Aorta (tissue), 5 donors: ENCODE measurements at regions not wholly inside any gene's neighbourhood (a gene's known extent, or its start where the extent isn't known, plus 50 kb on each side); places are given as distances from the start of the nearest gene placed in this dataset.

ENCODE experiments used
- ATAC-seq: fragments of 200-7000 bp; cut with Tn5 transposase; one replicate; pipeline ENCODE4 v1.9.1; 2022; ENCODE audit warnings: moderate library complexity; ENCODE audit not compliant: low FRiP score
- DNase-seq, 2 donors: peaks; one replicate each; pipeline ENCODE4 v3.0.0-alpha.2; 2020
- H3K27ac ChIP-seq, 2 donors: one replicate each; pipeline ENCODE4 v1.5.1; 2013; ENCODE audit warnings: low read length in 2 of 2, mild to moderate bottlenecking in 2 of 2, moderate library complexity in 2 of 2, control low read depth in 1 of 2, inconsistent platforms in 1 of 2, low read depth in 1 of 2
- H3K27me3 ChIP-seq, 2 donors: one replicate each; pipeline ENCODE4 v1.6.1; 2013; ENCODE audit warnings: control low read depth in 1 of 2, low read length in 1 of 2, mild to moderate bottlenecking in 1 of 2, moderate library complexity in 1 of 2; ENCODE audit not compliant: insufficient read depth in 2 of 2, control insufficient read depth in 1 of 2
- H3K36me3 ChIP-seq, 2 donors: one replicate each; pipeline ENCODE4 v1.6.1; 2013; ENCODE audit warnings: control low read depth in 1 of 2, low read length in 1 of 2, mild to moderate bottlenecking in 1 of 2; ENCODE audit not compliant: insufficient read depth in 2 of 2, control insufficient read depth in 1 of 2
- H3K4me1 ChIP-seq, 2 donors: one replicate each; pipeline ENCODE4 v1.6.1; 2013; ENCODE audit warnings: low read length in 2 of 2, control low read depth in 1 of 2, mild to moderate bottlenecking in 1 of 2, moderate library complexity in 1 of 2; ENCODE audit not compliant: insufficient read depth in 2 of 2, control insufficient read depth in 1 of 2
- H3K4me3 ChIP-seq, 2 donors: one replicate each; pipeline ENCODE4 v1.5.1; 2013; ENCODE audit warnings: low read length in 2 of 2, control low read depth in 1 of 2, mild to moderate bottlenecking in 1 of 2
- H3K9me3 ChIP-seq: one replicate; pipeline ENCODE4 v1.6.1; 2013; ENCODE audit warnings: mild to moderate bottlenecking, low read length; ENCODE audit not compliant: control insufficient read depth
- WGBS, 2 donors: extraction: QIAGEN DNeasy Blood & Tissue Kit; methylation state at CpG; one replicate each; pipeline ENCODE4 v1.1.7; 2013; 5-methylcytosine and 5-hydroxymethylcytosine counted together
- intact Hi-C, 2 donors: fragments of 100-400 bp; cut with DNase I; formaldehyde crosslinking; loops; one replicate each; pipeline versions ENCODE4 v1.14.2 to v1.15.0; 2022
- donor health status: healthy with polysubstance abuse.
- donor health status: Bipolar disorder and iron deficiency.
- donor health status: DM: no; HTN: no; CAD: no.
- donor health status: DM: no; HTN: no; CAD: no.
- donor health status: DM: yes; HTN: yes; CAD: no.

- DNase-seq (no peak), ATAC-seq (no peak)
- H3K4me3 ChIP-seq = no peak overlapping the region
- intact Hi-C loops = no loop called here
- no peak overlapping the region for H3K27ac ChIP-seq
- WGBS, 2 donors = 89 to 90% methylated on average over 7 of the region's 7 CpGs
- no peaks in the 10 kb centered on the region for H3K4me1 ChIP-seq
- no peaks in the 10 kb centered on the region for H3K36me3 ChIP-seq
- peaks cover 1% of the 10 kb centered on the region for H3K9me3 ChIP-seq
- no peaks in the 10 kb centered on the region for H3K27me3 ChIP-seq
Measured at GRCh38 chr15:39510001-39510701, 70.7 kb upstream of the THBS1 start.

- Histone ChIP-seq H3K4me1 (no peaks in the 10 kb centered on the region), H3K4me3 (no peak overlapping the region), H3K27ac (no peak overlapping the region), H3K9me3 (peaks cover 5% of the 10 kb centered on the region), H3K27me3 (no peaks in the 10 kb centered on the region), H3K36me3 (no peaks in the 10 kb centered on the region)
- peak; percentile 78 to 88 for DNase-seq
- ATAC-seq = peak; percentile 85
- intact Hi-C loops = no loop called here
- WGBS, 2 donors = 23 to 27% methylated on average over 14 of the region's 14 CpGs
Measured at GRCh38 chr15:39511000-39511915, 69.6 kb upstream of the THBS1 start.

- Histone ChIP-seq H3K9me3 (peaks cover 5% of the 10 kb centered on the region), H3K36me3 (no peaks in the 10 kb centered on the region), H3K4me1 (no peaks in the 10 kb centered on the region), H3K27ac (no peak overlapping the region), H3K27me3 (no peaks in the 10 kb centered on the region), H3K4me3 (no peak overlapping the region)
- WGBS, 2 donors = 18 to 33% methylated on average over 4 of the region's 4 CpGs
- DNase-seq (no peak), ATAC-seq (no peak)
- intact Hi-C loops = no loop called here
Measured at GRCh38 chr15:39511916-39512260, 69.0 kb upstream of the THBS1 start.

- no peak for DNase-seq
- H3K36me3 ChIP-seq = no peaks in the 10 kb centered on the region
- no peaks in the 10 kb centered on the region for H3K4me1 ChIP-seq
- H3K4me3 ChIP-seq = no peak overlapping the region
- intact Hi-C loops = no loop called here
- H3K27ac ChIP-seq = no peak overlapping the region
- H3K9me3 ChIP-seq = peaks cover 6% of the 10 kb centered on the region
- H3K27me3 ChIP-seq = no peaks in the 10 kb centered on the region
- ATAC-seq = no peak
Measured at GRCh38 chr15:39512643-39513042, 68.2 kb upstream of the THBS1 start.

- 74 to 76% methylated on average over 3 of the region's 3 CpGs for WGBS, 2 donors
- Histone ChIP-seq H3K9me3 (peaks cover 6% of the 10 kb centered on the region), H3K36me3 (no peaks in the 10 kb centered on the region), H3K4me1 (no peaks in the 10 kb centered on the region), H3K4me3 (no peak overlapping the region), H3K27ac (no peak overlapping the region), H3K27me3 (no peaks in the 10 kb centered on the region)
- intact Hi-C loops = no loop called here
- ATAC-seq (no peak), DNase-seq (no peak)
Measured at GRCh38 chr15:39513936-39514335, 66.9 kb upstream of the THBS1 start.

GRCh38 chr15:39514933-39515332 is 65.9 kb upstream of the THBS1 start:
- no peak overlapping the region for H3K27ac ChIP-seq
- peaks cover 6% of the 10 kb centered on the region for H3K9me3 ChIP-seq
- ATAC-seq (no peak), DNase-seq (no peak)
- WGBS, 2 donors = 97 to 98% methylated on average over 2 of the region's 2 CpGs
- H3K4me3 ChIP-seq = no peak overlapping the region
- H3K36me3 ChIP-seq = no peaks in the 10 kb centered on the region
- H3K27me3 ChIP-seq = no peaks in the 10 kb centered on the region
- intact Hi-C loops = no loop called here
- no peaks in the 10 kb centered on the region for H3K4me1 ChIP-seq

GRCh38 chr15:39515765-39516164 is 65.1 kb upstream of the THBS1 start:
- Histone ChIP-seq H3K27ac (no peak overlapping the region), H3K36me3 (no peaks in the 10 kb centered on the region), H3K27me3 (no peaks in the 10 kb centered on the region), H3K4me1 (no peaks in the 10 kb centered on the region), H3K4me3 (no peak overlapping the region), H3K9me3 (peaks cover 6% of the 10 kb centered on the region)
- intact Hi-C loops = no loop called here
- DNase-seq (no peak), ATAC-seq (no peak)
- WGBS, 2 donors = 87 to 90% methylated on average over 3 of the region's 3 CpGs

- DNase-seq (no peak), ATAC-seq (no peak)
- no peaks in the 10 kb centered on the region for H3K27me3 ChIP-seq
- no peak overlapping the region for H3K4me3 ChIP-seq
- no peaks in the 10 kb centered on the region for H3K4me1 ChIP-seq
- intact Hi-C loops = no loop called here
- no peak overlapping the region for H3K27ac ChIP-seq
- WGBS, 2 donors = 65 to 70% methylated on average over 6 of the region's 6 CpGs
- H3K36me3 ChIP-seq = no peaks in the 10 kb centered on the region
- peaks cover 7% of the 10 kb centered on the region for H3K9me3 ChIP-seq
Measured at GRCh38 chr15:39517122-39517855, 63.6 kb upstream of the THBS1 start.
